OCI-LY7 (cell line): ENCODE measurements at regions not wholly inside any gene's neighbourhood (a gene's known extent, or its start where the extent isn't known, plus 50 kb on each side); places are given as distances from the start of the nearest gene placed in this dataset.

Experiments used
- BruUV-seq: library from RNA; stranded (reverse); fragments of 400-500 nt; replicated peaks from 2 replicates; lab custom pipeline; 2021; lab: Mats Ljungman, UMichigan
- CTCF ChIA-PET: fragments of 300-600 bp; sonication (Branson Sonifier 250); formaldehyde crosslinking; loops from one replicate; lab custom pipeline; 2022; ENCODE audit warnings: antibody characterized with exemption; ENCODE audit not compliant: unreplicated experiment; lab: Charles Lee
- POLR2A ChIA-PET: fragments of 300-600 bp; sonication (Branson Sonifier 250); formaldehyde crosslinking; loops from one replicate; lab custom pipeline; 2022; ENCODE audit warnings: antibody characterized with exemption; lab: Charles Lee
- DNase-seq: peaks from one replicate; pipeline ENCODE4 v3.0.0-alpha.2; 2015; ENCODE audit warnings: low spot score
- H2AFZ ChIP-seq: fragments of 200-600 bp; sonication (generic), shearing (Covaris generic); 2 replicates; pipeline ENCODE4 v1.6.1; 2014; ENCODE audit warnings: mild to moderate bottlenecking, antibody characterized with exemption, low read length, moderate library complexity
- H3K27ac ChIP-seq: fragments of 200-600 bp; sonication (generic); 2 replicates; pipeline ENCODE4 v1.5.1; 2014; ENCODE audit warnings: mixed run types, low read depth, mild to moderate bottlenecking, moderate library complexity, low read length, inconsistent platforms; ENCODE audit not compliant: poor library complexity, severe bottlenecking
- H3K36me3 ChIP-seq: fragments of 200-600 bp; sonication (generic); 2 replicates; pipeline ENCODE4 v1.6.1; 2014; ENCODE audit warnings: mild to moderate bottlenecking, antibody characterized with exemption, low read length, moderate library complexity, mixed read lengths; ENCODE audit not compliant: insufficient read depth
- H3K4me1 ChIP-seq: fragments of 200-600 bp; sonication (generic); 2 replicates; pipeline ENCODE4 v1.5.1; 2014; ENCODE audit warnings: mild to moderate bottlenecking, low read length; ENCODE audit not compliant: insufficient read depth, poor library complexity, severe bottlenecking
- H3K4me2 ChIP-seq: fragments of 200-600 bp; sonication (generic); 2 replicates; pipeline ENCODE4 v1.6.1; 2014; ENCODE audit warnings: mild to moderate bottlenecking, low read length
- H3K4me3 ChIP-seq: fragments of 200-600 bp; sonication (generic); 2 replicates; pipeline ENCODE4 v1.5.1; 2014; ENCODE audit warnings: mild to moderate bottlenecking, low read depth, low read length; ENCODE audit not compliant: poor library complexity, severe bottlenecking
- H3K79me2 ChIP-seq: fragments of 200-600 bp; sonication (generic); 2 replicates; pipeline ENCODE4 v1.6.1; 2016; ENCODE audit warnings: low read depth, mild to moderate bottlenecking, low read length, moderate library complexity, mixed read lengths; ENCODE audit not compliant: insufficient read depth
- H3K9me2 ChIP-seq: fragments of 200-600 bp; sonication (generic); 2 replicates; pipeline ENCODE4 v1.6.1; 2016; ENCODE audit warnings: mild to moderate bottlenecking, low read length, mixed read lengths; ENCODE audit not compliant: insufficient read depth
- H3K9me3 ChIP-seq: fragments of 200-600 bp; sonication (generic); 2 replicates; pipeline ENCODE4 v1.6.1; 2014; ENCODE audit warnings: mild to moderate bottlenecking, mixed run types, low read length, mixed read lengths
- H4K20me1 ChIP-seq: fragments of 200-600 bp; sonication (generic); 2 replicates; pipeline ENCODE4 v1.6.1; 2014; ENCODE audit warnings: mild to moderate bottlenecking, antibody characterized with exemption, low read length, moderate library complexity, mixed read lengths; ENCODE audit not compliant: insufficient read depth
- EZH2phosphoT487 ChIP-seq: fragments of 200-600 bp; sonication (generic); IDR thresholded peaks from 2 replicates; pipeline ENCODE4 v1.6.1; 2018; ENCODE audit warnings: low read depth, borderline replicate concordance, mild to moderate bottlenecking, mixed run types, antibody characterized with exemption, low read length, moderate library complexity, mixed read lengths
- intact Hi-C: fragments of 100-400 bp; cut with micrococcal nuclease; formaldehyde crosslinking; loops from one replicate; pipeline ENCODE4 v1.10.0; 2022; ENCODE audit not compliant: unreplicated experiment
- TF ChIP-seq, protein P1 (sequence below): fragments of 200-600 bp; sonication (generic); conservative IDR thresholded peaks from 2 replicates; pipeline ENCODE4 v1.5.1; 2014; ENCODE audit warnings: mild to moderate bottlenecking, antibody characterized with exemption, low read length, moderate library complexity, mixed read lengths

DNA sequence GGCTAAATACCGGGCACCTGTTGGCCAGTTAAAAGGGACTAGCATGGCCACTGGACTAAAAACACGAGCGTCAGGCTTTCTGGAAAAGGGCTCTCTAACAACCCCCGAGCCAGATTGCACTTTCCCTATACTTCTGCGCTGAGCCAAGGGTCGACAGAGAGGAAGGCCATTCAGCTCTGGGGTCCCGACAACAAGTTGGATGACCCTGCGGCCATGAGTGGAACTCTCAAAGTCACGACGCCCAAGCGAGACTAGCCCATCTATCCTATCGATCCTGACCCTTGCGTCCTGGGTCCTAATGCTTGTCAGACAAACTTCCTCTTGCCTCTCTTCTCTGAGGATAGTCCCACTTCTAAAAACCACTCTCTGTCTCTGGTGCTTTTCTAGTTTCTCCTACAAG is 99.9 kb upstream of the PRDX6 start:
- no peaks in the 10 kb centered on the region for H3K4me1 ChIP-seq
- H3K9me3 ChIP-seq = 0 out of 2 replicates have a peak, but pooled peaks cover 6% of the 10 kb centered on the region
- no peak overlapping the region for H3K4me3 ChIP-seq
- H3K4me2 ChIP-seq = no peak overlapping the region
- no peak overlapping the region for H3K27ac ChIP-seq
- TF ChIP-seq, protein P1, sequence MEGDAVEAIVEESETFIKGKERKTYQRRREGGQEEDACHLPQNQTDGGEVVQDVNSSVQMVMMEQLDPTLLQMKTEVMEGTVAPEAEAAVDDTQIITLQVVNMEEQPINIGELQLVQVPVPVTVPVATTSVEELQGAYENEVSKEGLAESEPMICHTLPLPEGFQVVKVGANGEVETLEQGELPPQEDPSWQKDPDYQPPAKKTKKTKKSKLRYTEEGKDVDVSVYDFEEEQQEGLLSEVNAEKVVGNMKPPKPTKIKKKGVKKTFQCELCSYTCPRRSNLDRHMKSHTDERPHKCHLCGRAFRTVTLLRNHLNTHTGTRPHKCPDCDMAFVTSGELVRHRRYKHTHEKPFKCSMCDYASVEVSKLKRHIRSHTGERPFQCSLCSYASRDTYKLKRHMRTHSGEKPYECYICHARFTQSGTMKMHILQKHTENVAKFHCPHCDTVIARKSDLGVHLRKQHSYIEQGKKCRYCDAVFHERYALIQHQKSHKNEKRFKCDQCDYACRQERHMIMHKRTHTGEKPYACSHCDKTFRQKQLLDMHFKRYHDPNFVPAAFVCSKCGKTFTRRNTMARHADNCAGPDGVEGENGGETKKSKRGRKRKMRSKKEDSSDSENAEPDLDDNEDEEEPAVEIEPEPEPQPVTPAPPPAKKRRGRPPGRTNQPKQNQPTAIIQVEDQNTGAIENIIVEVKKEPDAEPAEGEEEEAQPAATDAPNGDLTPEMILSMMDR = no peak
- TF ChIP-seq EZH2phosphoT487 = no peak
- POLR2A ChIA-PET = interaction anchor here (0.6 kb wide), 2 partner anchors 50 to 304 kb away, joined by 4 to 6 read pairs; no protein-coding TSS in a partner anchor
- H3K36me3 ChIP-seq = no peaks in the 10 kb centered on the region
- no peaks in the 10 kb centered on the region for H3K79me2 ChIP-seq
- intact Hi-C loops = no loop called here
- H3K9me2 ChIP-seq = no peaks in the 10 kb centered on the region
- DNase-seq = no peak
- H4K20me1 ChIP-seq = no peaks in the 10 kb centered on the region
- no TSS peak for BruUV-seq
- H2AFZ ChIP-seq = no peak overlapping the region
- CTCF ChIA-PET = no interaction called here

DNA sequence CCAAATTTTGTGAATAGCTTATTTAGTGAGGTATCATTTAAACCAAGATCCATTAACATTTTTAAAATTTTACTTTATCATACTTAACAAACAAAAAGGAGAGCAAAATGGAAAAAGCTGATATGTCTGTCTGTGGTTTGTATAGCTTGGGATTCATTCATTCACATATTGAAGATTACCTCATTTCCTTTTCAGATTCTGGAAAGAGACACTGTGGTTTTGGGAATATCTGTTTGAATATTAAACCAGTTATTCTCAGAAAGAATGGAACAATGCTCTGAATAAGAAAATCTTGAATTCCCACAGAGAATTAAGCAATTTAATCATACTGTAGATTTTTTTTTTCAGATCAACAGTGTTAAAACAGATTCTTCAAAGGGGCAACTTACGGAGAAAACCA is 93.8 kb upstream of the PRDX6 start:
- Histone ChIP-seq H3K4me3 (no peak overlapping the region), H3K4me2 (no peak overlapping the region), H4K20me1 (no peaks in the 10 kb centered on the region), H2AFZ (no peak overlapping the region), H3K36me3 (no peaks in the 10 kb centered on the region), H3K9me3 (no peaks in the 10 kb centered on the region), H3K4me1 (no peaks in the 10 kb centered on the region), H3K27ac (no peak overlapping the region), H3K9me2 (no peaks in the 10 kb centered on the region), H3K79me2 (no peaks in the 10 kb centered on the region)
- TF ChIP-seq EZH2phosphoT487 = no peak
- TF ChIP-seq, protein P1 = no peak
- intact Hi-C loops = no loop called here
- DNase-seq = no peak
- BruUV-seq = no TSS peak
- ChIA-PET CTCF (no interaction called here), POLR2A (interaction anchor here (0.9 to 1.7 kb wide), 3 partner anchors 9 to 30 kb away, joined by 3 to 9 read pairs (median 3); no protein-coding TSS in a partner anchor)

DNA sequence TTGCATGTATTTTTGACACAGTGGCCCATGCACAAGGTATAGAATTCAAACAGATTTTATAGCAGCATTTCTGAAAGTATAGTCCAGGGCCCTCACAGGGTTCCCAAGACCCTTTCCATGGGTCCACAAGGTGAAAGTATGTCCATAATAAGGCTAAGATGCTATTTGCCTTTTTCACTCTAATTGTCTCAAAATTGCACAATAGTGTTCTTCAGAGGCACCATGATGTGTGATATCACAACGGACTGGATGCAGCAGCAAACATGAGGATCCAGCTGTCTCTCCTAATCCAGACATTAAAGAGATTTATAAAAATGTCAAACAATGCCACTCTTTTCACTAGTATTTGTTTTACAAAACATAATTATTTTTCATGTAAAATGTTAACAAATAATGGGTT is 88.8 kb upstream of the PRDX6 start:
- Histone ChIP-seq H4K20me1 (no peaks in the 10 kb centered on the region), H3K4me2 (no peak overlapping the region), H2AFZ (no peak overlapping the region), H3K79me2 (no peaks in the 10 kb centered on the region), H3K4me1 (no peaks in the 10 kb centered on the region), H3K27ac (no peak overlapping the region), H3K36me3 (no peaks in the 10 kb centered on the region), H3K4me3 (no peak overlapping the region), H3K9me2 (no peaks in the 10 kb centered on the region), H3K9me3 (no peaks in the 10 kb centered on the region)
- BruUV-seq = no TSS peak
- intact Hi-C loops = no loop called here
- TF ChIP-seq, protein P1 = no peak
- TF ChIP-seq EZH2phosphoT487 = no peak
- ChIA-PET POLR2A (no interaction called here), CTCF (no interaction called here)
- no peak for DNase-seq
